Stimulated activated CD4-positive, alpha-beta T cell treated with anti-CD3 and anti-CD28 coated beads, TNF-alpha, amount 100 ng/mL, for 48 hours (primary cell): ENCODE measurements at regions not wholly inside any gene's neighbourhood (a gene's known extent, or its start where the extent isn't known, plus 50 kb on each side); places are given as distances from the start of the nearest gene placed in this dataset.
"Not testable (repeated sequence)": the region's sequence is repeated elsewhere in the genome, so short reads cannot be mapped to it uniquely, and the experiment has no call there.

Experiments used
- DNase-seq, 3 donors: peaks; one replicate each; pipeline ENCODE4 v3.0.0-alpha.2; 2020; ENCODE audit warnings: low read depth in 3 of 3

DNA sequence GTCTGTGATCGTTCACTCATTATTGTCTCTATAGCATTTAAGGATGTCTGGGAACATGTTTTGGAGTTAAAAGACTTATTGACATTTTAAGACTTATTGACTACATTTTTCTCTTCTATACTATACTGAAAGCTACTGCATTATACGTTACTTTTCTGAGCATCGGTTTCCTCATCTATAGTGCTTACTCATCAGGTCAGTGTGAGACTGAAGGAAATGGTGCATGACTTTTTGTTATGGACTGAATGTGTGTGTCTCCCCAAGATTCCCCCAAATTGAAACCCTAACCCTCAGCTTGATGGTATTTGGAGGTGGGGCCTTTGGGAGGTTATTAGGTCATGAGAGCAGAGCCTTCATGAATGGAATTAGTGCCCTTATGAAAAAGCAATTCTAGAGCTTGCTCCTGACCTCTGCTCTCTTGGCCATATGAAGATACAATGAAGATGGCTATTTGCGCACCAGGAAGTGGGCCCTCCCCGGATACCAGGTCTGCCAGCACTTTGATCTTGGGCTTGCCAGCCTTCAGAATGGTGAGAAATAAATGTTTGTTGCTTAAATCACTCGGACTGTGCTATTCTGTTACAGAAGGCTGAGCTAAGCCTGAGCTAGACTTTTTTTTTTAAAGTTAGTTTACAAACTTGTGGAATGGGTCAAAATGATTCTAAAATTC, 243.7 kb upstream of the RREB1 start:
- DNase-seq: no peak

DNA sequence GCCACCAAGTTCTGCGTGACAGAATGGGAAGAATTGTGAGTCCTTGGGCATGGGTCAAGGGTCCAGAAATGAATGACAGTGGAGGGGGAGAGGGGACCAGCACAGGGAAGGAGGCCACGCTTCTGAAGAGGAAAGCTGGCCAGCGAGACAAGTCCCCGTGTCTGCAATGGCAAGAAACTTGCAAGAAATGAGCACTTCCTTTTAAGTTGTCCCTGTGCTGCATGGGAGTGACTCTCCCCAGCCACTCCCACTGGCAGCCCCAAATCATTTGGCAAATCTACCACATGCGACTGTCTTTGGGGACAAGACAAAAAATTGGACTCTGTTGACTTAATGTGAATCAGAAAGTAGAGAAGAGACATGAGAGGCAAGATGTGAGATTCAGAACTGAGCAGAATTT, 242.2 kb upstream of the RREB1 start:
- DNase-seq: no peak

GRCh38 chr6:6866656-6867403, 240.9 kb upstream of the RREB1 start:
- DNase-seq: no peak

DNA sequence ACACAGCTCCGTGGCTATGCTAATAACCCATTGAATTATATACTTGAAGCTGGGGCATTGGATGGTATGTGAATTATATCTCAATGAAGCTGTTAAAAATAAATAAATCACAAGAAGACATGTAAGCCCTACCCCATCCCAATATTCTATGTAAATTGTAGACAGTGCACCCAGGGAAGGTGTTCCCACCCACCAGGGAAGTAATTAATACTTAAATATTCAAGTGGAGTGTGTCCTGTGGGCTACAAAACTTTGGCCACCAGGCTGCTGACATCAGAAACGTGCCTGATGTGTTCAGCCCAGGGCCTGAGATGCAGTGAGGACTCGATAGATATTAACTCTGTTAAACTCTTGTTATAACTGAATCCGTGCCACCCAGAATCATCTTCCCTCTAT, 240.4 kb upstream of the RREB1 start:
- DNase-seq: no peak

- DNase-seq: no peak
These were observed 238.7 kb upstream of the RREB1 start for GRCh38 chr6:6869094-6869493.

- DNase-seq: no peak
These were observed 236.8 kb upstream of the RREB1 start for GRCh38 chr6:6870921-6871320.

- no peak for DNase-seq
These were observed 235.1 kb upstream of the RREB1 start for GRCh38 chr6:6872459-6873344.

DNA sequence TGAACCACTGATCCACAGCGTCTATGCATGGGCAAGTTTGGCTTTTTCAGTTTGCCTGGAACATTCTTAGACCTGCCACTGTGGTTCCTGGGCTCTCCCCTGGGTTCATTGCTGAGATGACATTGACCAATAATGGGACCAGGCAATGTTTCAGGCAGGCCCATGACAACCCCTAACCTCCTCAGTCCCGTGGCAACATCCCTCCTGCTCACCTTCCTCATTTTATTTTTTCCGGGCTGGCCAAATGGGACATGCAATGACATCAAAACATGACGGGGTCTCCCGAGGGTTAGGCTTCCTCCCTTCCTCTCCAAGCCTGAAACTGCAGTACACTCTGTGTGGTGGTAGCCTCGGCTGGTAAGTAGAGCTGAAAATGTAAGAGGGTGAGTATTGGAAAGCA, 234.0 kb upstream of the RREB1 start:
- DNase-seq: no peak

- no peak for DNase-seq
These were observed 231.8 kb upstream of the RREB1 start for GRCh38 chr6:6875818-6876470.

DNA sequence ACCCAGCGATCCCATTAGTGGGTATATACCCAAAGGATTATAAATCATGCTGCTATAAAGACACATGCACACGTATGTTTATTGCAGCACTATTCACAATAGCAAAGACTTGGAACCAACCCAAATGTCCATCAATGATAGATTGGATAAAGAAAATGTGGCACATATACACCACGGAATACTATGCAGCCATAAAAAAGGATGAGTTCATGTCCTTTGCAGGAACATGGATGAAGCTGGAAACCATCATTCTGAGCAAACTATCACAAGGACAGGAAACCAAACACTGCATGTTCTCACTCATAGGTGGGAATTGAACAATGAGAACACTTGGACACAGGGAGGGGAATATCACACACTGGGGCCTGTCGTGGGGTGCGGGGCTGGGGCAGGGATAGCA, 230.0 kb upstream of the RREB1 start:
- not testable (repeated sequence) for DNase-seq

- DNase-seq: no peak
These were observed 228.7 kb upstream of the RREB1 start for GRCh38 chr6:6878887-6879585.

DNA sequence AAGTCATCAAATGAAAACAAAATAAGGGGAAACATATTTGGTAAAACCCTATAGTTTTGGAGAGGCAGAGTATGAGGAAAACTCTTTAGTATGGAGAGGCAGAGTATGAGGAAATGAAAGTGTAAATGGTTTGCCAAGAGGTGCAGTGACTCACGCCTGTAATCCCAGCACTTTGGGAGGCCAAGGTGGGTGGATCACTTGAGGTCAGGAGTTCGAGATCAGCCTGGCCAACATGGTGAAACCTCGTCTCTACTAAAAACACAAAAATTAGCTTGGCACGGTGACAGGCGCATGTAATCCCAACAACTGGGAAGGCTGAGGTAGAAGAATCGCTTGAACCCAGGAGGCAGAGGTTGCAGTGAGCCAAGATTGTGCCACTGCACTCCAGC, 228.2 kb upstream of the RREB1 start:
- not testable (repeated sequence) for DNase-seq

GRCh38 chr6:6880745-6881437, 226.9 kb upstream of the RREB1 start:
- DNase-seq: no peak

DNA sequence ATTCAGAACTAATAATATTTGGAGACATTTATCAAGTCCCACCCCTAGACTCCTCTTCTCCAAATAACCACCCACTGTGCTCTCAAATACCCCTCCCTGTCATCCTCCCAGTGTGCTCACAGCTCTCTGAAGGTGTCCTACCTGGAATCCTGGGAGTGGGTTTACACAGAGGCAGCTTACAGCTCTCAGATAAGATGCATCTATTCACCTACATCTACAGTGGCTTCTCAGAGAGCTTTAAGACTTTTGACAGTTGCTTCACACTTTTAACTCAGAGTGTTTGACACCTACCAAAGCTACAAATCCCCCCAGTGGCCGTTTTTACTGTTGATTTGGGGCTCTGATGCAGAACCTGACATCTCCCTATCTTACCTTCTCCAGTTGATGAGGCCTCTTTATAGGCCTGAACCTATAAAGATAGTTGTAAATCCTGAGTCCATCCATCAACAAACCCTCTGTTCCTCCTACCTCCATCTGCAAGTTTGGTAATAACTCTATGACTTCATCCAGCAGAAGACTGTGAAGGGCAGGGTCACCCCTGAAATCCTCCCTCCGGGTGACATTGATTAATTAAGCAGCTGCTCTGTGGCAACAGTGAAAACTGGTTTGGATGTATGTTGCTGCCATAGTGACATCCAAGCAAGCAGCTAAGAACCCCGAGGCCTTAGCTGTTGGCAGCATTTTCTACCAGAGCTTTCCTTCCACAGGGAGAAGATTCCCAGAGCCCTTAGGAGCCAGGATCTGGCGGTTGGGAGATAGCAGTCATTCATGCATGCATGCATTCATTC, 226.1 kb upstream of the RREB1 start:
- DNase-seq: no peak

- no peak for DNase-seq
These were observed 225.2 kb upstream of the RREB1 start for GRCh38 chr6:6882592-6882991.

GRCh38 chr6:6883011-6883410, 224.8 kb upstream of the RREB1 start:
- no peak for DNase-seq

DNA sequence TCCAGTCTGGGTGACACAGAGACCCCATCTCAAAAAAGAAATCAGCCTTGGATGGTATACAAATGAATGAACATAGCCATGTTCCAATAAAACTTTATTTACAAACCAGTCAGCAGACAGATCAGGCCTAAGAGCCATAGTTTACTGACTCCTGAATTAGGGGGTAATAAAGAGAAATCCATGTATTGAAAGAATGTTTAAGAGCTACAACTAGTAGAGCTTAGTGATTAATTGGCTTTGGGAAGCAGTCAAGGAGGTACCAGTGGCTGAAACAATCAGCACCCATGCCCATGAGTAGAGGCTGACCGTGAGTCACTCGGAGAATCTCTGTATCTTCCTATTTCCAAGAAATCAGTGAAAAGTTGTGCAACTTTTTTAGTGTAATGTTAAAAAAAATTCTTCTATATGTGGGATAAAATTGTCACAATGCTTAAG, 223.6 kb upstream of the RREB1 start:
- no peak for DNase-seq

- no peak for DNase-seq
These were observed 222.8 kb upstream of the RREB1 start for GRCh38 chr6:6884916-6885315.

DNA sequence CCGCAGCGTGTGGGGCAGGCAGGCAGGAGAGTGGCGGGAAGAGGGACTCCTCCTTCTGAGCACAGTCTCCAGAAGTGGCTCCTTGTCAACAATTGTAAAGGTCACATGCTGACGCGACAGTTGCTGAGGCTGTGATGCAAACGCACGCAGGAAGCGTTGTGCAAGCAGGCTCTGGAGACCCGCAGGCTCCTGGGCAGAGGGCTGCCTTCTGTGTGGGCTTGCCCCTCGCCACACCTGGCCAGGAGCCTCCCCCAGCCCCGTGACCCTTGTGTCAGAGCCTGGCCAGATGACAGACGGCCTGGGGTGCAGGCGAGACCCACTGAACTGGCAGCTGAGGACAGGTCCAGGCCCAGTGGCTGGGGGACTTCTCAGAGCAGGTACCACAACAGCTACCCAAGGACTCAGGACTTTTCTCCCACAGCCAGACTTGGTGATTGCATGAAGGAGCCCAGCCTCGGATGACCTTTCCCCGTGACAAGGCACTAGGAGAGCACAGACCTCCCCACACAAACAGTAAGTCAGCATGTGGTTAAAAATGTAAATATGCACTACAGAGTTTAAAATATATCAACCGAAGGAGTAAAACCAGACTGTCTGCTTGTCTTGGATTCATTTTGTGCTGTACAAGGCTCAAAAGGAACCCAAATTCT, 222.1 kb upstream of the RREB1 start:
- DNase-seq: no peak
